Karpas-422 (cell line): ENCODE measurements at regions not wholly inside any gene's neighbourhood (a gene's known extent, or its start where the extent isn't known, plus 50 kb on each side); places are given as distances from the start of the nearest gene placed in this dataset.

Experiments used
- DNase-seq: peaks from one replicate; pipeline ENCODE4 v3.0.0-alpha.2; 2015
- H2AFZ ChIP-seq: fragments of 200-600 bp; sonication (generic); 2 replicates; pipeline ENCODE4 v1.6.1; 2014; ENCODE audit warnings: antibody characterized with exemption, low read length, mixed read lengths
- H3K27ac ChIP-seq: fragments of 200-600 bp; sonication (generic); 2 replicates; pipeline ENCODE4 v1.5.1; 2014; ENCODE audit warnings: mild to moderate bottlenecking, low read length, moderate library complexity
- H3K27me3 ChIP-seq: fragments of 200-600 bp; sonication (generic); 2 replicates; pipeline ENCODE4 v1.6.1; 2014; ENCODE audit warnings: low read length, mixed read lengths
- H3K36me3 ChIP-seq: fragments of 200-600 bp; sonication (generic); 2 replicates; pipeline ENCODE4 v1.6.1; 2014; ENCODE audit warnings: low read length, mixed read lengths; ENCODE audit not compliant: insufficient read depth
- H3K4me1 ChIP-seq: fragments of 200-600 bp; sonication (generic); 2 replicates; pipeline ENCODE4 v1.6.1; 2014; ENCODE audit warnings: mild to moderate bottlenecking, low read length, mixed read lengths
- H3K4me2 ChIP-seq: fragments of 200-600 bp; sonication (generic); 2 replicates; pipeline ENCODE4 v1.6.1; 2014; ENCODE audit warnings: low read length, low read depth, mild to moderate bottlenecking; ENCODE audit not compliant: poor library complexity, severe bottlenecking
- H3K4me3 ChIP-seq: fragments of 200-600 bp; sonication (generic); 2 replicates; pipeline ENCODE4 v1.5.1; 2014; ENCODE audit warnings: mild to moderate bottlenecking, antibody characterized with exemption, low read length, mixed read lengths
- H3K79me2 ChIP-seq: fragments of 200-600 bp; sonication (generic); 2 replicates; pipeline ENCODE4 v1.6.1; 2014; ENCODE audit warnings: mild to moderate bottlenecking, low read length, mixed read lengths
- H3K9ac ChIP-seq: fragments of 200-600 bp; sonication (generic); 2 replicates; pipeline ENCODE4 v1.6.0; 2014; ENCODE audit warnings: low read length
- H3K9me2 ChIP-seq: fragments of 200-600 bp; sonication (generic), shearing (Covaris generic); replicated peaks from 2 replicates; pipeline ENCODE4 v1.6.0; 2014; ENCODE audit warnings: mild to moderate bottlenecking, low read length, moderate library complexity; ENCODE audit not compliant: insufficient read depth
- H3K9me3 ChIP-seq: fragments of 300-700, 200-600 bp; sonication (generic); 2 replicates; pipeline ENCODE4 v1.6.1; 2014; ENCODE audit warnings: low read length, mixed read lengths
- H4K20me1 ChIP-seq: fragments of 200-600 bp; sonication (generic); 2 replicates; pipeline ENCODE4 v1.6.1; 2014; ENCODE audit warnings: mild to moderate bottlenecking, antibody characterized with exemption, low read length, low read depth; ENCODE audit not compliant: insufficient read depth

DNA sequence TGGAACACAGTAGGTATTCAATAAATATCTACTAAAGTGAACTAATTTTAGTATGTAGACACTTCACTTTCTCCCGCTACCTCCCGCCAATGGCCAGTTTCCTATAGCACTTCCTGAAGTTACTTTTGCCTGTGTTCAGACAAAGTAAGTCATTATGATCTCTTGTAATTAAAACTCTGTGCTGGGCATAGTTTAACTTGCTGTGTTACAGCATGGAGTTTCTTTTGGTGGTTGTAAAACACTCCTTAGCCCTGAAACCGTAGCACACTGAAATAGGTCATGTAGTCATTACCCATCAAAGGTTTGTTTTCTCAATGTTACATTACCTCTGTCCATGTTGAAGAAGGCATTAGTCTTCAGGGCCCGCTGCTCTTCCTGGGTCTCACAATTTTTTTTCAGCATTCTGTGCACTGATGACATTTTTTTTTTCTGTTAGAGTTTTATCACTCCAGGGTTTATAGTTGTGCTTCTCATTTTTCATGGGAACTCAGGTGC is 54.0 kb upstream of the CENPW start:
- Histone ChIP-seq H3K27me3 (no peaks in the 10 kb centered on the region), H3K9ac (no peak overlapping the region), H3K79me2 (no peaks in the 10 kb centered on the region), H3K27ac (no peak overlapping the region), H3K9me2 (no peaks in the 10 kb centered on the region), H2AFZ (no peak overlapping the region), H3K4me1 (peaks cover 4% of the 10 kb centered on the region; the same call in 1 of the 2 replicates), H4K20me1 (no peaks in the 10 kb centered on the region), H3K36me3 (no peaks in the 10 kb centered on the region), H3K4me3 (no peak overlapping the region), H3K4me2 (no peak overlapping the region), H3K9me3 (no peaks in the 10 kb centered on the region)
- DNase-seq, result no peak
